HCT116 (cell line): ENCODE measurements at regions not wholly inside any gene's neighbourhood (a gene's known extent, or its start where the extent isn't known, plus 50 kb on each side); places are given as distances from the start of the nearest gene placed in this dataset.

Experiments used
- ATAC-seq: fragments of 200-7000 bp; cut with Tn5 transposase; 2 replicates; pipeline ENCODE4 v1.9.1; 2020; ENCODE audit warnings: mild to moderate bottlenecking, moderate library complexity
- BruUV-seq: library from RNA; stranded (reverse); fragments of 400-500 nt; replicated peaks from 2 replicates; lab custom pipeline; 2021; lab: Mats Ljungman, UMichigan
- CTCF ChIA-PET: fragments of 300-600 bp; sonication (Branson Sonifier 250); formaldehyde crosslinking; loops from one replicate; lab custom pipeline; 2021; ENCODE audit warnings: antibody characterized with exemption; lab: Charles Lee
- POLR2A ChIA-PET: fragments of 300-600, 350-600 bp; sonication (Branson Sonifier 250); formaldehyde crosslinking; loops from one replicate; lab custom pipeline; 2021; ENCODE audit warnings: antibody characterized with exemption; lab: Charles Lee
- RAD21 ChIA-PET, 2 experiments: fragments of 300-600 bp; sonication (Branson Sonifier 250); formaldehyde crosslinking; loops; one replicate each; lab custom pipeline; 2023; ENCODE audit warnings: low total read pairs in 2 of 2; ENCODE audit not compliant: uncharacterized antibody in 2 of 2, unreplicated experiment in 2 of 2, low non-redundant PET in 1 of 2; lab: Charles Lee
- DNase-seq: peaks from one replicate; pipeline ENCODE4 v3.0.0-alpha.2; 2010; ENCODE audit warnings: low read depth, low spot score
- H2AFZ ChIP-seq: fragments of 200-600 bp; shearing (Covaris generic), sonication (generic); 2 replicates; pipeline ENCODE4 v1.6.1; 2017; ENCODE audit warnings: low read depth, mixed run types, mixed read lengths, antibody characterized with exemption, low read length; ENCODE audit not compliant: poor library complexity, severe bottlenecking
- H3K27ac ChIP-seq: 2 replicates; pipeline ENCODE4 v1.5.1; 2012; ENCODE audit warnings: low read depth, low read length
- H3K27me3 ChIP-seq: fragments of 200-600 bp; sonication (generic); 2 replicates; pipeline ENCODE4 v1.6.1; 2016; ENCODE audit warnings: mixed run types, low read length, mixed read lengths; ENCODE audit not compliant: insufficient read depth
- H3K36me3 ChIP-seq, 2 experiments: fragments of 200-500 bp in 1 of 2; fragments of 200-600 bp in 1 of 2; sonication (Bioruptor generic) in 1 of 2; sonication (generic) in 1 of 2; 2 replicates each; pipeline versions ENCODE4 v1.5.1 to v1.6.1; 2014 to 2016; ENCODE audit warnings: low read length in 2 of 2, inconsistent platforms in 1 of 2, mixed read lengths in 1 of 2, mixed run types in 1 of 2; ENCODE audit not compliant: insufficient read depth in 2 of 2, control insufficient read depth in 1 of 2
- H3K4me1 ChIP-seq, 2 experiments: fragments of 200-600 bp in 1 of 2; sonication (generic) in 1 of 2; 2 replicates each; pipeline versions ENCODE4 v1.5.1 to v1.6.1; 2012 to 2017; ENCODE audit warnings: low read length in 2 of 2, inconsistent platforms in 1 of 2, mild to moderate bottlenecking in 1 of 2, mixed read lengths in 1 of 2, mixed run types in 1 of 2, moderate library complexity in 1 of 2; ENCODE audit not compliant: insufficient read depth in 2 of 2, control insufficient read depth in 1 of 2
- H3K4me2 ChIP-seq: fragments of 200-600 bp; sonication (generic); 2 replicates; pipeline ENCODE4 v1.6.1; 2017; ENCODE audit warnings: mixed run types, low read length, mixed read lengths
- H3K4me3 ChIP-seq, 2 experiments: fragments of 200-600 bp in 1 of 2; sonication (generic) in 1 of 2; replicated peaks in 1 of 2; 2 replicates each; pipeline ENCODE4 v1.5.1; 2011 to 2016; ENCODE audit warnings: low read length in 2 of 2, control low read depth in 1 of 2, low read depth in 1 of 2, mild to moderate bottlenecking in 1 of 2, mixed read lengths in 1 of 2, mixed run types in 1 of 2
- H3K79me2 ChIP-seq: fragments of 200-600 bp; sonication (generic); 2 replicates; pipeline ENCODE4 v1.6.1; 2017; ENCODE audit warnings: mild to moderate bottlenecking, mixed run types, low read length, moderate library complexity, mixed read lengths; ENCODE audit not compliant: insufficient read depth
- H3K9ac ChIP-seq: fragments of 200-600 bp; sonication (generic); 2 replicates; pipeline ENCODE4 v1.6.1; 2016; ENCODE audit warnings: low read length, mixed read lengths
- H3K9me2 ChIP-seq: fragments of 200-600 bp; sonication (generic), shearing (Covaris generic); 2 replicates; pipeline ENCODE4 v1.6.1; 2017; ENCODE audit warnings: mixed run types, mild to moderate bottlenecking, moderate library complexity; ENCODE audit not compliant: insufficient read depth
- H3K9me3 ChIP-seq, 2 experiments: fragments of 200-500 bp in 1 of 2; fragments of 200-600 bp in 1 of 2; sonication (Bioruptor generic) in 1 of 2; sonication (generic) in 1 of 2; 2 replicates each; pipeline ENCODE4 v1.6.1; 2014 to 2017; ENCODE audit warnings: low read length in 2 of 2, mixed read lengths in 2 of 2, inconsistent platforms in 1 of 2, low read depth in 1 of 2, mild to moderate bottlenecking in 1 of 2, mixed run types in 1 of 2, moderate library complexity in 1 of 2; ENCODE audit not compliant: control insufficient read depth in 1 of 2, insufficient read depth in 1 of 2
- H4K20me1 ChIP-seq: fragments of 200-600 bp; sonication (generic), shearing (Covaris generic); 2 replicates; pipeline ENCODE4 v1.6.1; 2017; ENCODE audit warnings: mixed run types, mild to moderate bottlenecking, moderate library complexity; ENCODE audit not compliant: insufficient read depth
- CEBPB ChIP-seq: IDR thresholded peaks from 2 replicates; pipeline ENCODE4 v1.6.1; 2012; ENCODE audit warnings: low read depth
- ELF1 ChIP-seq: IDR thresholded peaks from 2 replicates; pipeline ENCODE4 v1.6.1; 2012; ENCODE audit warnings: low read depth, borderline replicate concordance
- EZH2 ChIP-seq: fragments of 200-600 bp; sonication (generic); IDR thresholded peaks from 2 replicates; pipeline ENCODE4 v1.6.1; 2017; ENCODE audit warnings: antibody characterized with exemption, mixed run types
- FOSL1 ChIP-seq: IDR thresholded peaks from 2 replicates; pipeline ENCODE4 v1.6.1; 2012; ENCODE audit warnings: low read depth
- RAD21 ChIP-seq: IDR thresholded peaks from 2 replicates; pipeline ENCODE4 v1.6.1; 2012; ENCODE audit warnings: low read depth, mild to moderate bottlenecking
- SIN3A ChIP-seq: IDR thresholded peaks from 2 replicates; pipeline ENCODE4 v1.6.1; 2012; ENCODE audit warnings: low read depth
- SP1 ChIP-seq: IDR thresholded peaks from 2 replicates; pipeline ENCODE4 v1.6.1; 2012; ENCODE audit warnings: low read depth
- TCF7L2 ChIP-seq: IDR thresholded peaks from 2 replicates; pipeline ENCODE4 v1.7.0; 2011; ENCODE audit warnings: borderline replicate concordance, inconsistent platforms; ENCODE audit not compliant: insufficient read depth, insufficient read length; ENCODE audit errors: extremely low read depth
- YY1 ChIP-seq: IDR thresholded peaks from 2 replicates; pipeline ENCODE4 v1.6.1; 2011; ENCODE audit warnings: low read length, low read depth, moderate library complexity, mild to moderate bottlenecking; ENCODE audit not compliant: insufficient replicate concordance; ENCODE audit errors: extremely low read depth
- ZFX ChIP-seq: fragments of 450-650 bp; IDR thresholded peaks from 2 replicates; pipeline ENCODE4 v1.6.1; 2017
- ZNF274 ChIP-seq: fragments of 200-500 bp; sonication (Bioruptor generic); IDR thresholded peaks from 2 replicates; pipeline ENCODE4 v1.6.1; 2014; ENCODE audit warnings: mild to moderate bottlenecking, low read depth, low read length, inconsistent platforms
- intact Hi-C: fragments of 100-400 bp; cut with micrococcal nuclease; formaldehyde crosslinking; loops from 2 replicates; pipeline ENCODE4 v1.10.0; 2022
- TF ChIP-seq, protein P1 (sequence below), 3 experiments: fragments of 200-600 bp in 1 of 3; sonication (generic) in 1 of 3; IDR thresholded peaks in 2 of 3; conservative IDR thresholded peaks in 1 of 3; 2 replicates each; pipeline ENCODE4 v1.5.1; 2012 to 2017; ENCODE audit warnings: low read depth in 2 of 3, low read length in 2 of 3, antibody characterized with exemption in 1 of 3, borderline replicate concordance in 1 of 3, control low read depth in 1 of 3, mild to moderate bottlenecking in 1 of 3, mixed read lengths in 1 of 3, mixed run types in 1 of 3, moderate library complexity in 1 of 3; ENCODE audit not compliant: insufficient read depth in 1 of 3
- TF ChIP-seq, protein P2 (sequence below): IDR thresholded peaks from 2 replicates; pipeline ENCODE4 v1.6.1; 2012
- TF ChIP-seq, protein P3 (sequence below): IDR thresholded peaks from 2 replicates; pipeline ENCODE4 v1.6.1; 2011; ENCODE audit warnings: mild to moderate bottlenecking, low read length, moderate library complexity; ENCODE audit not compliant: insufficient replicate concordance; ENCODE audit errors: extremely low read depth

DNA sequence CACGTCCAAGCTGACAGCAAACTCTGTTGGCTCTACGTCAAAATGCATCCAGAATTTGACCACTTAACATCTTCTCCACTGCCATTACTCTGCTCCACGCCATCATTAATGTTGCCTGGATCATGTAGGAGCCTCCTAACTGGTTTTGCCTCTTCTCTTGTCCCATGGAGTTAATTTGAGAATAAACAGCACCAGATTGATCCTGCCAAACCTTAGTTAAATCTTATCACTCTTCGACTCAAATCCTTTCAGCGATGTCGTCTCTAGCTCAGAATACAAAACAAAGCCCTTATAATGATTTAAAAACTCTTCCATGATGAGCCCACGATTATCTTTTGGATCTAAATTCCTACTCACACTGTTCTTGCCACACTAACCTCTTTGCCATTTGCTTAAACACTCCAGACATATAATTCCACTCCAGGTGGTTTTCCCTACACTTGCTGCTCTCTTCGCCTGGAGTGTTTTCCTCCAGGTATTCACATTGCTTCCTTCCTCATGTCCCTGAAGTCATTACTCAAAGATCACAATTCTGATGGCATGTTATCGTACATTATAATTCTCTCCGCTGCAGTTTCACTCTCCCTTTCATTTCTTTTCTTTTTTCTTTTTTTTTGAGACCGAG is 90.7 kb upstream of the KCNK2 start:
- no peak overlapping the region for H3K4me2 ChIP-seq
- TF ChIP-seq, protein P1, sequence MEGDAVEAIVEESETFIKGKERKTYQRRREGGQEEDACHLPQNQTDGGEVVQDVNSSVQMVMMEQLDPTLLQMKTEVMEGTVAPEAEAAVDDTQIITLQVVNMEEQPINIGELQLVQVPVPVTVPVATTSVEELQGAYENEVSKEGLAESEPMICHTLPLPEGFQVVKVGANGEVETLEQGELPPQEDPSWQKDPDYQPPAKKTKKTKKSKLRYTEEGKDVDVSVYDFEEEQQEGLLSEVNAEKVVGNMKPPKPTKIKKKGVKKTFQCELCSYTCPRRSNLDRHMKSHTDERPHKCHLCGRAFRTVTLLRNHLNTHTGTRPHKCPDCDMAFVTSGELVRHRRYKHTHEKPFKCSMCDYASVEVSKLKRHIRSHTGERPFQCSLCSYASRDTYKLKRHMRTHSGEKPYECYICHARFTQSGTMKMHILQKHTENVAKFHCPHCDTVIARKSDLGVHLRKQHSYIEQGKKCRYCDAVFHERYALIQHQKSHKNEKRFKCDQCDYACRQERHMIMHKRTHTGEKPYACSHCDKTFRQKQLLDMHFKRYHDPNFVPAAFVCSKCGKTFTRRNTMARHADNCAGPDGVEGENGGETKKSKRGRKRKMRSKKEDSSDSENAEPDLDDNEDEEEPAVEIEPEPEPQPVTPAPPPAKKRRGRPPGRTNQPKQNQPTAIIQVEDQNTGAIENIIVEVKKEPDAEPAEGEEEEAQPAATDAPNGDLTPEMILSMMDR (IDR thresholded peaks at IDR 0.05 in 2 of 3, conservative IDR thresholded peaks at IDR 0.05 in 1 of 3; ENCODE audit: borderline replicate concordance in 1 of 3, insufficient read depth in 1 of 3, low read depth in 2 of 3, low read length in 2 of 3): no peak
- TF ChIP-seq ZNF274 (no peak), CEBPB (no peak), SIN3A (no peak), ZFX (no peak), EZH2 (no peak), FOSL1 (no peak), SP1 (no peak), ELF1 (no peak), YY1 (no peak), TCF7L2 (no peak), RAD21 (no peak)
- TF ChIP-seq, protein P2, sequence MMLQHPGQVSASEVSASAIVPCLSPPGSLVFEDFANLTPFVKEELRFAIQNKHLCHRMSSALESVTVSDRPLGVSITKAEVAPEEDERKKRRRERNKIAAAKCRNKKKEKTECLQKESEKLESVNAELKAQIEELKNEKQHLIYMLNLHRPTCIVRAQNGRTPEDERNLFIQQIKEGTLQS: no peak
- TF ChIP-seq, protein P3, sequence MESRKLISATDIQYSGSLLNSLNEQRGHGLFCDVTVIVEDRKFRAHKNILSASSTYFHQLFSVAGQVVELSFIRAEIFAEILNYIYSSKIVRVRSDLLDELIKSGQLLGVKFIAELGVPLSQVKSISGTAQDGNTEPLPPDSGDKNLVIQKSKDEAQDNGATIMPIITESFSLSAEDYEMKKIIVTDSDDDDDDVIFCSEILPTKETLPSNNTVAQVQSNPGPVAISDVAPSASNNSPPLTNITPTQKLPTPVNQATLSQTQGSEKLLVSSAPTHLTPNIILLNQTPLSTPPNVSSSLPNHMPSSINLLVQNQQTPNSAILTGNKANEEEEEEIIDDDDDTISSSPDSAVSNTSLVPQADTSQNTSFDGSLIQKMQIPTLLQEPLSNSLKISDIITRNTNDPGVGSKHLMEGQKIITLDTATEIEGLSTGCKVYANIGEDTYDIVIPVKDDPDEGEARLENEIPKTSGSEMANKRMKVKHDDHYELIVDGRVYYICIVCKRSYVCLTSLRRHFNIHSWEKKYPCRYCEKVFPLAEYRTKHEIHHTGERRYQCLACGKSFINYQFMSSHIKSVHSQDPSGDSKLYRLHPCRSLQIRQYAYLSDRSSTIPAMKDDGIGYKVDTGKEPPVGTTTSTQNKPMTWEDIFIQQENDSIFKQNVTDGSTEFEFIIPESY: no peak
- ATAC-seq: no peak
- intact Hi-C loops: no loop called here
- H3K27me3 ChIP-seq: no peaks in the 10 kb centered on the region
- ChIA-PET RAD21 (no interaction called here), CTCF (no interaction called here), POLR2A (no interaction called here)
- no peak for DNase-seq
- H3K9me2 ChIP-seq: no peaks in the 10 kb centered on the region
- no peak overlapping the region for H3K27ac ChIP-seq
- no peaks in the 10 kb centered on the region for H3K36me3 ChIP-seq
- no TSS peak for BruUV-seq
- H3K9me3 ChIP-seq: no peaks in the 10 kb centered on the region
- H3K79me2 ChIP-seq: no peaks in the 10 kb centered on the region
- no peaks in the 10 kb centered on the region for H3K4me1 ChIP-seq
- no peak overlapping the region for H2AFZ ChIP-seq
- no peak overlapping the region for H3K9ac ChIP-seq
- no peaks in the 10 kb centered on the region for H4K20me1 ChIP-seq
- no peak overlapping the region for H3K4me3 ChIP-seq
